IPS-NIHi7 (cell line): ENCODE measurements at regions not wholly inside any gene's neighbourhood (a gene's known extent, or its start where the extent isn't known, plus 50 kb on each side); places are given as distances from the start of the nearest gene placed in this dataset.

ENCODE experiments used
- DNase-seq: peaks from one replicate; pipeline ENCODE4 v3.0.0; 2012; ENCODE audit warnings: mixed read lengths; ENCODE audit errors: extremely low spot score

- DNase-seq, result no peak
Measured at GRCh38 chr6:67666177-67666964, 968.7 kb upstream of the ADGRB3 start.

GRCh38 chr6:67664942-67665341 is 970.1 kb upstream of the ADGRB3 start:
- no peak for DNase-seq

- DNase-seq, result no peak
Measured at GRCh38 chr6:67663105-67663895, 971.8 kb upstream of the ADGRB3 start.

GRCh38 chr6:67653561-67653960 is 981.5 kb upstream of the ADGRB3 start:
- no peak for DNase-seq

- no peak for DNase-seq
Measured at GRCh38 chr6:67646550-67646949, 988.5 kb upstream of the ADGRB3 start.

- no peak for DNase-seq
Measured at GRCh38 chr6:67643281-67643680, 991.8 kb upstream of the ADGRB3 start.

- DNase-seq, result no peak
Measured at GRCh38 chr6:67642582-67642981, 992.5 kb upstream of the ADGRB3 start.

- DNase-seq, result no peak
Measured at GRCh38 chr6:67640484-67640883, 994.6 kb upstream of the ADGRB3 start.

- DNase-seq, result no peak
Measured at GRCh38 chr6:67639161-67639560, 995.9 kb upstream of the ADGRB3 start.

- DNase-seq, result no peak
Measured at GRCh38 chr6:67634199-67634598, 1000.9 kb upstream of the ADGRB3 start.

GRCh38 chr6:67633058-67633457 is 1002.0 kb upstream of the ADGRB3 start:
- no peak for DNase-seq

- DNase-seq, result no peak
Measured at GRCh38 chr6:67630146-67630545, 1004.9 kb upstream of the ADGRB3 start.

GRCh38 chr6:67629258-67629657 is 1005.8 kb upstream of the ADGRB3 start:
- no peak for DNase-seq

- no peak for DNase-seq
Measured at GRCh38 chr6:67615796-67616195, 1019.3 kb upstream of the ADGRB3 start.

GRCh38 chr6:67608099-67608749 is 1026.9 kb upstream of the ADGRB3 start:
- DNase-seq, result no peak

- no peak for DNase-seq
Measured at GRCh38 chr6:67606906-67607828, 1027.9 kb upstream of the ADGRB3 start.

GRCh38 chr6:67594366-67594765 is 1040.7 kb upstream of the ADGRB3 start:
- no peak for DNase-seq

GRCh38 chr6:67593247-67593646 is 1041.8 kb upstream of the ADGRB3 start:
- no peak for DNase-seq

GRCh38 chr6:67591910-67592309 is 1043.2 kb upstream of the ADGRB3 start:
- DNase-seq, result no peak

GRCh38 chr6:67567842-67568241 is 1067.2 kb upstream of the ADGRB3 start:
- DNase-seq, result no peak

GRCh38 chr6:67563671-67564070 is 1071.4 kb upstream of the ADGRB3 start:
- DNase-seq, result no peak

- no peak for DNase-seq
Measured at GRCh38 chr6:67560068-67560467, 1075.0 kb upstream of the ADGRB3 start.
